ENCODE measurements at regions not wholly inside any gene's neighbourhood (a gene's known extent, or its start where the extent isn't known, plus 50 kb on each side); places are given as distances from the start of the nearest gene placed in this dataset.

- Mint-ChIP-seq H3K9me3 (no peaks in the 10 kb centered on the region), H3K4me3 (no peak overlapping the region), H3K36me3 (ENCODE audit: low read depth) (no peaks in the 10 kb centered on the region), H3K27me3 (peaks cover 7% of the 10 kb centered on the region), H3K27ac (no peak overlapping the region), H3K4me1 (ENCODE audit: low read depth) (no peaks in the 10 kb centered on the region)
- no peak for TF ChIP-seq CTCF (IDR thresholded peaks at IDR 0.05)
- no peak for ATAC-seq
- CTCF ChIA-PET = no interaction called here
- intact Hi-C loops (cut with micrococcal nuclease) = no loop called here
- POLR2A ChIA-PET = no interaction called here
- DNase-seq = no peak
Measured at GRCh38 chr5:71998746-71999145, 108.5 kb upstream of the MAP1B start.

- ATAC-seq (no peak), DNase-seq (no peak)
- H3K9me3 Mint-ChIP-seq = no peaks in the 10 kb centered on the region
- peaks cover 10% of the 10 kb centered on the region for H3K27me3 Mint-ChIP-seq
- no peak for TF ChIP-seq CTCF (IDR thresholded peaks at IDR 0.05)
- no peak overlapping the region for H3K4me3 Mint-ChIP-seq
- no peak overlapping the region for H3K27ac Mint-ChIP-seq
- ChIA-PET CTCF (interaction anchor here (1.1 kb wide), 1 partner anchor 19 kb away, joined by 3 read pairs; no protein-coding TSS in a partner anchor), POLR2A (no interaction called here)
- H3K36me3 Mint-ChIP-seq (ENCODE audit: low read depth) = no peaks in the 10 kb centered on the region
- H3K4me1 Mint-ChIP-seq (ENCODE audit: low read depth) = no peaks in the 10 kb centered on the region
- intact Hi-C loops (cut with micrococcal nuclease) = no loop called here
Measured at GRCh38 chr5:72000707-72001106, 106.6 kb upstream of the MAP1B start.

- no peaks in the 10 kb centered on the region for H3K36me3 Mint-ChIP-seq (ENCODE audit: low read depth)
- TF ChIP-seq CTCF (IDR thresholded peaks at IDR 0.05) = no peak
- no peak for ATAC-seq
- no peaks in the 10 kb centered on the region for H3K4me1 Mint-ChIP-seq (ENCODE audit: low read depth)
- H3K27ac Mint-ChIP-seq = no peak overlapping the region
- no peaks in the 10 kb centered on the region for H3K9me3 Mint-ChIP-seq
- ChIA-PET CTCF (interaction anchor here (1.2 kb wide), 1 partner anchor 223 kb away, joined by 3 read pairs; no protein-coding TSS in a partner anchor), POLR2A (interaction anchor here (0.7 kb wide), 1 partner anchor 53 kb away, joined by 4 read pairs; no protein-coding TSS in a partner anchor)
- intact Hi-C loops (cut with micrococcal nuclease) = no loop called here
- peaks cover 12% of the 10 kb centered on the region for H3K27me3 Mint-ChIP-seq
- H3K4me3 Mint-ChIP-seq = no peak overlapping the region
- DNase-seq = no peak
Measured at GRCh38 chr5:72005671-72006070, 101.6 kb upstream of the MAP1B start.

GRCh38 chr5:72006361-72006760 lies 100.9 kb upstream of the MAP1B start:
- H3K27ac Mint-ChIP-seq = no peak overlapping the region
- no peaks in the 10 kb centered on the region for H3K4me1 Mint-ChIP-seq (ENCODE audit: low read depth)
- no peak for TF ChIP-seq CTCF (IDR thresholded peaks at IDR 0.05)
- no peak overlapping the region for H3K4me3 Mint-ChIP-seq
- H3K9me3 Mint-ChIP-seq = no peaks in the 10 kb centered on the region
- no peak for ATAC-seq
- CTCF ChIA-PET = interaction anchor here (1.2 to 2.5 kb wide), 2 partner anchors 13 to 224 kb away, joined by 3 to 8 read pairs; no protein-coding TSS in a partner anchor
- peaks cover 14% of the 10 kb centered on the region for H3K27me3 Mint-ChIP-seq
- intact Hi-C loops (cut with micrococcal nuclease) = no loop called here
- no peak for DNase-seq
- POLR2A ChIA-PET = no interaction called here
- no peaks in the 10 kb centered on the region for H3K36me3 Mint-ChIP-seq (ENCODE audit: low read depth)

GRCh38 chr5:72007336-72008111 lies 99.8 kb upstream of the MAP1B start:
- POLR2A ChIA-PET = no interaction called here
- no peak overlapping the region for H3K27ac Mint-ChIP-seq
- intact Hi-C loops (cut with micrococcal nuclease) = no loop called here
- H3K4me3 Mint-ChIP-seq = no peak overlapping the region
- no peaks in the 10 kb centered on the region for H3K9me3 Mint-ChIP-seq
- ATAC-seq (no peak), DNase-seq (no peak)
- TF ChIP-seq CTCF (IDR thresholded peaks at IDR 0.05) = no peak
- CTCF ChIA-PET = interaction anchor here (2.5 kb wide), 1 partner anchor 12 kb away, joined by 8 read pairs; no protein-coding TSS in a partner anchor
- no peaks in the 10 kb centered on the region for H3K4me1 Mint-ChIP-seq (ENCODE audit: low read depth)
- peaks cover 13% of the 10 kb centered on the region for H3K27me3 Mint-ChIP-seq
- no peaks in the 10 kb centered on the region for H3K36me3 Mint-ChIP-seq (ENCODE audit: low read depth)

Measured in activated CD8-positive, alpha-beta T cell treated with anti-CD3 and anti-CD28 coated beads for 36 hours (primary cell).